K562 (cell line): ENCODE measurements at regions not wholly inside any gene's neighbourhood (a gene's known extent, or its start where the extent isn't known, plus 50 kb on each side); places are given as distances from the start of the nearest gene placed in this dataset.

Source experiments
- ATAC-seq: fragments of 200-7000 bp; cut with Tn5 transposase; 3 replicates; pipeline ENCODE4 v1.9.1; 2020; ENCODE audit warnings: moderate library complexity
- BruUV-seq: library from RNA; stranded (reverse); fragments of 400-500 nt; replicated peaks from 2 replicates; lab custom pipeline; 2021; lab: Mats Ljungman, UMichigan
- CTCF ChIA-PET: fragments of 300-600 bp; formaldehyde crosslinking; extraction: SDS; loops from one replicate; lab custom pipeline; 2021; ENCODE audit warnings: low intra/inter-chr PET ratio; lab: Yijun Ruan, JAX
- POLR2A ChIA-PET: fragments of 300-600, 350-650 bp; sonication (Branson Sonifier 250); formaldehyde crosslinking; extraction: SDS; loops from one replicate; lab custom pipeline; 2021; ENCODE audit warnings: antibody characterized with exemption, inconsistent platforms; lab: Yijun Ruan, JAX
- DNase-seq, 4 experiments: peaks; one replicate each; pipeline versions ENCODE4 v3.0.0 to v3.0.0-alpha.2; 2011 to 2018; ENCODE audit warnings: low spot score in 3 of 4, mixed read lengths in 3 of 4; ENCODE audit errors: extremely low read depth in 1 of 4
- FAIRE-seq: peaks from 2 replicates; lab custom pipeline; 2011; peaks lifted over from hg19 to GRCh38; lab: Jason Lieb, UNC
- H2AFZ ChIP-seq: 2 replicates; pipeline ENCODE4 v1.6.0; 2011; ENCODE audit warnings: low read depth, low read length, control low read depth, inconsistent platforms
- H3K27ac ChIP-seq: fragments of 200-600 bp; 3 replicates; pipeline ENCODE4 v1.8.0; 2011; ENCODE audit warnings: low read depth, mild to moderate bottlenecking, control low read depth, inconsistent platforms, low read length, moderate library complexity, mixed read lengths; ENCODE audit errors: extremely low read depth
- H3K27me3 ChIP-seq, 2 experiments: fragments of 300-600 bp in 1 of 2; 2 replicates in 1 of 2; 3 replicates in 1 of 2; pipeline versions ENCODE4 v1.6.0 to v1.8.0; 2011; ENCODE audit warnings: inconsistent platforms in 2 of 2, low read length in 2 of 2, mild to moderate bottlenecking in 1 of 2, mixed read lengths in 1 of 2, moderate library complexity in 1 of 2; ENCODE audit not compliant: control insufficient read depth in 2 of 2, insufficient read depth in 2 of 2
- H3K36me3 ChIP-seq: fragments of 300-600 bp; 3 replicates; pipeline ENCODE4 v1.8.0; 2011; ENCODE audit warnings: mild to moderate bottlenecking, low read length, inconsistent platforms; ENCODE audit not compliant: control insufficient read depth, insufficient read depth
- H3K4me1 ChIP-seq, 2 experiments: fragments of 200-600 bp in 1 of 2; replicated peaks in 1 of 2; 2 replicates in 1 of 2; 3 replicates in 1 of 2; pipeline versions ENCODE4 v1.5.1 to v1.8.0; 2011; ENCODE audit warnings: inconsistent platforms in 2 of 2, low read length in 2 of 2, mild to moderate bottlenecking in 1 of 2, mixed read lengths in 1 of 2, moderate library complexity in 1 of 2; ENCODE audit not compliant: control insufficient read depth in 2 of 2, insufficient read depth in 2 of 2
- H3K4me2 ChIP-seq: 2 replicates; pipeline ENCODE4 v1.6.1; 2011; ENCODE audit warnings: low read length, control low read depth, inconsistent platforms, mixed read lengths; ENCODE audit not compliant: insufficient read depth
- H3K4me3 ChIP-seq: fragments of 200-600 bp; sonication (generic), shearing (Covaris generic); 2 replicates; pipeline ENCODE4 v1.5.1; 2016; ENCODE audit warnings: control low read depth, inconsistent platforms
- H3K79me2 ChIP-seq: fragments of 200-600 bp; 3 replicates; pipeline ENCODE4 v1.8.0; 2011; ENCODE audit warnings: low read length, inconsistent platforms; ENCODE audit not compliant: control insufficient read depth, insufficient read depth
- H3K9ac ChIP-seq, 2 experiments: 2 replicates each; pipeline versions ENCODE4 v1.6.0 to v1.6.1; 2011; ENCODE audit warnings: low read depth in 2 of 2, low read length in 2 of 2, control low read depth in 1 of 2, inconsistent platforms in 1 of 2, mild to moderate bottlenecking in 1 of 2, mixed read lengths in 1 of 2; ENCODE audit not compliant: insufficient read depth in 1 of 2
- H3K9me1 ChIP-seq: one replicate; pipeline ENCODE4 v1.6.0; 2011; ENCODE audit warnings: inconsistent platforms, mild to moderate bottlenecking, low read length, moderate library complexity; ENCODE audit not compliant: control insufficient read depth, insufficient read depth
- H3K9me3 ChIP-seq: replicated peaks from 2 replicates; pipeline ENCODE4 v1.5.1; 2011; ENCODE audit warnings: low read depth, low read length, inconsistent platforms; ENCODE audit not compliant: control insufficient read depth, insufficient read depth
- H4K20me1 ChIP-seq: replicated peaks from 2 replicates; pipeline ENCODE4 v1.6.1; 2011; ENCODE audit warnings: low read length, inconsistent platforms, mixed read lengths; ENCODE audit not compliant: control insufficient read depth, insufficient read depth
- ELF4 ChIP-seq: fragments of 450-650 bp; formaldehyde crosslinking; IDR thresholded peaks from 2 replicates; pipeline ENCODE4 v1.4.0; 2022; ENCODE audit warnings: missing genetic modification characterization
- NCOA6 ChIP-seq: fragments of 450-650 bp; IDR thresholded peaks from 2 replicates; pipeline ENCODE4 v1.6.1; 2017; ENCODE audit warnings: mild to moderate bottlenecking
- STAT5A ChIP-seq: IDR thresholded peaks from 2 replicates; pipeline ENCODE4 v1.6.1; 2012; ENCODE audit warnings: low read length, inconsistent platforms, borderline replicate concordance
- TFE3 ChIP-seq: fragments of 450-650 bp; formaldehyde crosslinking; IDR thresholded peaks from 2 replicates; pipeline ENCODE4 v1.4.0; 2020; ENCODE audit warnings: mild to moderate bottlenecking, mixed read lengths
- USF1 ChIP-seq: sonication (generic); formaldehyde crosslinking; IDR thresholded peaks from 2 replicates; pipeline ENCODE4 v1.9.0; 2022; ENCODE audit warnings: mild to moderate bottlenecking, missing genetic modification reagents
- ZNF174 ChIP-seq: fragments of 250-450 bp; sonication (Bioruptor Pico); IDR thresholded peaks from 2 replicates; pipeline ENCODE4 v1.4.0; 2020; ENCODE audit warnings: mild to moderate bottlenecking
- WGBS: fragments of 100-300 bp; shearing (Covaris generic); methylation state at CpG from one replicate; pipeline ENCODE4 v1.1.6; 2016; ENCODE audit warnings: low coverage, mixed read lengths; ENCODE audit not compliant: insufficient coverage; ENCODE audit errors: missing lambda C conversion rate; 5-methylcytosine and 5-hydroxymethylcytosine counted together
- in situ Hi-C: fragments of 300-500 bp; cut with MboI; formaldehyde crosslinking; loops from 4 replicates; pipeline ENCODE4 v1.15.0; 2018; ENCODE audit warnings: inconsistent platforms, mixed read lengths
- intact Hi-C: fragments of 100-400 bp; cut with micrococcal nuclease; formaldehyde crosslinking; loops from 2 replicates; pipeline ENCODE4 v1.14.2; 2022

GRCh38 chr20:11174861-11175260 is 501.1 kb upstream of the JAG1 start:
- H3K9me1 ChIP-seq: no peaks in the 10 kb centered on the region
- POLR2A ChIA-PET: no interaction called here
- TF ChIP-seq NCOA6: no peak
- TF ChIP-seq TFE3: no peak
- TF ChIP-seq STAT5A: no peak
- TF ChIP-seq, all 486 proteins: peak for 0
- no TSS peak for BruUV-seq
- DNase-seq (no peak), ATAC-seq (no peak), FAIRE-seq (no peak)
- Histone ChIP-seq H4K20me1 (no peaks in the 10 kb centered on the region), H3K27me3 (no peaks in the 10 kb centered on the region), H3K9ac (no peak overlapping the region), H3K36me3 (no peaks in the 10 kb centered on the region), H3K4me2 (no peak overlapping the region), H3K79me2 (no peaks in the 10 kb centered on the region), H3K27ac (no peak overlapping the region), H3K4me1 (no peaks in the 10 kb centered on the region), H2AFZ (no peak overlapping the region), H3K9me3 (no peaks in the 10 kb centered on the region), H3K4me3 (no peak overlapping the region)
- 0% methylated on average over 5 of the region's 5 CpGs for WGBS
- intact Hi-C loops: no loop called here
- in situ Hi-C loops: no loop called here
- CTCF ChIA-PET: no interaction called here

- no peak overlapping the region for H2AFZ ChIP-seq
- FAIRE-seq (no peak), ATAC-seq (no peak), DNase-seq (no peak)
- H3K79me2 ChIP-seq: no peaks in the 10 kb centered on the region
- H3K9me3 ChIP-seq: no peaks in the 10 kb centered on the region
- intact Hi-C loops (no loop called here), in situ Hi-C loops (no loop called here)
- no peak overlapping the region for H3K4me3 ChIP-seq
- WGBS: 0% methylated on average over 2 of the region's 2 CpGs
- no peak overlapping the region for H3K4me2 ChIP-seq
- H4K20me1 ChIP-seq: no peaks in the 10 kb centered on the region
- no peaks in the 10 kb centered on the region for H3K9me1 ChIP-seq
- H3K27ac ChIP-seq: no peak overlapping the region
- no peak for TF ChIP-seq ELF4 (CRISPR knock-in tag)
- no peak for TF ChIP-seq ZNF174 (CRISPR knock-in tag)
- TF ChIP-seq USF1 (CRISPR knock-in tag): no peak
- CTCF ChIA-PET: no interaction called here
- no TSS peak for BruUV-seq
- H3K27me3 ChIP-seq: no peaks in the 10 kb centered on the region
- POLR2A ChIA-PET: interaction anchor here (0.8 kb wide), 1 partner anchor 9 kb away, joined by 3 read pairs; no protein-coding TSS in a partner anchor
- H3K36me3 ChIP-seq: no peaks in the 10 kb centered on the region
- no peaks in the 10 kb centered on the region for H3K4me1 ChIP-seq
- no peak overlapping the region for H3K9ac ChIP-seq
Measured at GRCh38 chr20:11176431-11176830, 502.6 kb upstream of the JAG1 start.
